GF-D8 (cell line): ENCODE measurements at regions not wholly inside any gene's neighbourhood (a gene's known extent, or its start where the extent isn't known, plus 50 kb on each side); places are given as distances from the start of the nearest gene placed in this dataset.
"Not testable (repeated sequence)": the region's sequence is repeated elsewhere in the genome, so short reads cannot be mapped to it uniquely, and the experiment has no call there.

Experiments
- DNase-seq: peaks from one replicate; lab custom pipeline; 2025; lab: John Stamatoyannopoulos, UW

DNA sequence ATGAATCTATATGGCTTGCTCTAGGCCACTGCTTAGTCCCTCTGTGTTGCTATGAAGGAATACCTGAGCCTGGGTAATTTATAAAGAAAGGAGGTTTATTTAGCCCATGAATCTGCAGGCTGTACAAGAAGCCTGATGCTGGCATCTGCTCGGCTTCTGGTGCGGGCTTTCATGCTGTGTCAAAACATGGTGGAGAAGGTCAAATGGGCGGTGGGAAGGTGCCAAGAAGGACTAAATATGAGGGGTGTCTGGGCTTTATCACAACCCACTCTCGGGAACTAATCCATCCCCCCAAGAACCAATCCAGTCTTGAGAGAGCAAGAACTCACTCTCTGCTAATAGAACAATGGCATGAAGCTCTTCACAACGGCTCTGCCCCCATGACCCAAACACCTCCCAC, 481.6 kb downstream of the EIPR1 start:
- no peak for DNase-seq

DNA sequence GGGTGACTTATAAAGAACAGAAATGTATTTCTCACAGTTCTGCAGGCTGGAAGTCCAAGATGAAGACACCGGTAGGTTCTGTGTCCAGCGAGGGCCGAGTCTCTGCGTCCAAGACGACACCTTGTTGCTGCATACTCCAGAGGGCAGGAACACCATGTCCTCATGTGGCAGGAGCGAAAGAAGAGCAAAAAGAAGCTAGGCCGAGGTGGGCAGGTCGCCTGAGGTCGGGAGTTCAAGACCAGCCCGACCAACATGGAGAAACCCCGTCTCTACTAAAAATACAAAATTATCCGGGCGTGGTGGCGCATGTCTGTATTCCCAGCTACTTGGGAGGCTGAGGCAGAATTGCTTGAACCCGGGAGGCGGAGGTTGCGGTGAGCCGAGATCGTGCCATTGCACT, 483.6 kb downstream of the EIPR1 start:
- DNase-seq: not testable (repeated sequence)

DNA sequence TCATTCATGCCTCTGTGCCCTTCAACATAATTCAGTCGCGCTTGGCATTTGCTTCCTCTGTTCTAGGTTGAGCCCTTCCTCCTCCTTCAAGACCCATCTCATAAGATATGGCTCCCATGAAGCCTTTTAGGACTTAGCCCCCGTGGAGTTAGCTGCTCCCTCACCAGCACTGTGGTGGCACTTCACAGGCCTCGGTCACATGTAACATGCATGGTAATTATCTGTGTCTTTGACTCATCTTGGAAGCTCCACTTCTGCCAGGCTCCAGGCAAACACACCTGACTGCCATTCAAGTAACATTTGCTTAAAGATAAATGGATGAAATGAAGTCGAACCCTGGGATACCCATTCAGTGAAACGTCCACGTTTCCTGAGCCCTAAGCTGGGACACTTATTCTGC, 484.7 kb downstream of the EIPR1 start:
- no peak for DNase-seq

DNA sequence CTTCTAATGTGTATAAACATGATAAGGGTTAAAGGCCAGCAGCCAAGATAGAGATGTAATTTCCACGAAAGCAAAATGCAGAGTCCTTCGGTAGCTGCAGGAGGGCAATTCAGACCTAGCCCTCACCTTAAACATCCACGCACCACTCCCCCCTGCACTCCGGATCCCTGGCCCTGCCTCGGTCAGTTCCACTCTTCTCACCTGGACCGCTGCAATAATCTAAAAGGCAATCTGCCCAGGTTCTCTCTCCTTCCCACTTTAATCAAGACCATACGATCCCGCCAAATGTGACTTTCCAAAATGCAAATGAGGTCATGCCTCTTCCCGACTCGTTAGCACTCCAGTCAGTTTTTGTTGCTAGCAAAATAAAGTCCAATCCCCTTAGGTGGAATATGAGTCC, 485.2 kb downstream of the EIPR1 start:
- DNase-seq: no peak

DNA sequence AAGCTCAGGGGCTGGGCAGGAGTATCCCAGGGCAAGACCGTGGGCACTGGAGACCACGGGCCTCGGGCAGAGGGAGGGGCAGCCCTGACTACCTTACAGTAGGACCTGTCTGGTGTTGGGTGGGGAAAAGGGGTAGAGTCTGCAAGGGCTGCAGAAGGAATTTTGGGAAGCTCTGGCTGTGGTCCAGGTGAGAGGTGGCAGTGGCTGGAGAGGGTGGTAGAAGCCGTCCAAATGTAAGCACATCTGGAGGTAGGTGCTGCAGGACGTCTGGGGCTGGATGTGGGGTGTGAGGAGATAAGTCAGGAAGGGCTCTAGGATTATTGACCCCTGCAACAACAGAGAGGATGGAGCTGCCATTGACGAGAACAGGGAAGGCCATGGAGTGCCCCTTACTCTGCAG, 486.7 kb downstream of the EIPR1 start:
- DNase-seq: no peak

DNA sequence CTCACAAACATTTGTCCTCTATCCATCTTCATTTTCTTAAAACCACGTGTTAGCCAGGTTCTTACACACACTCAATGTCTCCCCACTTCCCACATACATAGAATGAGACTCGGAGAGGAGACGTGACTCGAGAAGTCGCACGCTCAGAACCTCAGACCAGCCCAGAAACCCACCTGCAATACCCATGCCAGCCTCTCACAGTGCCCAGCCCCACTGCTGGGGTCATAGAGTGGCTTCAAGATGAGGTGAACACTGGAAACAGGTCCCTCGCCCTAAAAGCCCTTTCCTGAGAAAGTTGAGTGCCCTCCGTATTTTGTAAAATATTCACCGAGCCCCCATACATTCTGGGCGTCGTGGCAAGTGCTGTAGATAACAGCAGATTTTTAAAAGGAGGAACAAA, 487.4 kb downstream of the EIPR1 start:
- no peak for DNase-seq

GRCh38 chr2:2889646-2890045, 488.0 kb downstream of the EIPR1 start:
- no peak for DNase-seq

- no peak for DNase-seq
Measured at GRCh38 chr2:2889141-2889540, 488.5 kb downstream of the EIPR1 start.

- DNase-seq: no peak
Measured at GRCh38 chr2:2887772-2888387, 489.7 kb downstream of the EIPR1 start.

- no peak for DNase-seq
Measured at GRCh38 chr2:2886922-2887321, 490.7 kb downstream of the EIPR1 start.

- no peak for DNase-seq
Measured at GRCh38 chr2:2881499-2881898, 496.1 kb downstream of the EIPR1 start.

DNA sequence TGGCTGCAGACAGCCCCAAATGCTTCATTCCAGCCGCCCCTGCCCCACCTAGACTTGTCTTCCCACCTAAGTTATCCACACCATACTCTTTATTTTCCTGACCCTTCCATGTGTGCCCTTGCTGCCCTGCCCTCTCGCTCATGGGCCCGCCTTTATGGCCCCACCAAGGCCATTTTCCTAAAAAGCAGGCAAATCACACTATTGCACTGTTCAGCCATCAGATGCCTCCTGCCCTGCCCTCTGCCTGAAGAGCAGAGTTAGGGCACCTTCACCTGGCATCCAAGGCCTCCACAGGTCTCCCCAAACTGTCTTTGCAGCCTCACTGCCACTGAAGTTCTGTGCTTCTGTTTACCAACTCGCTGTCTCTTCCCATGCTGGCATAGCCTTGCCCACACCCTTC, 496.7 kb downstream of the EIPR1 start:
- no peak for DNase-seq

DNA sequence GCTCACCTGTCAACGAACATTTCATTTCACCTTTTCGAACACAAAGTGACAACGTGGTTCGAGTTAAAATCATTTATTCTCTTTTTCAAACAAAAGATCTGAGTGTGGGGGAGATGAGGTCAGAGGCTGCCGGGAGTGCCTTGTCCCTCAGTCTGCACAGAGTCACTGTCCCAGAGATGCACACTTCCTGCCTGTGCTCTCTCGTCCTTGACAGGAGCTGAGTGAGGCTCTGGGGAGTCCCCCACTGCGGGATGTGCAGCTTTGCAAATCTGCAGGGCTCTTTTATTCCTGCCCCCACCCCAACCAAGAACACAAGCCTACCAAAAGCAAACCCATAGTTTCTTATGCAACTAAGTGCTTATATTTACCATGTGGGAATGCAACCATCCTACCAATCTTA, 497.8 kb downstream of the EIPR1 start:
- DNase-seq: no peak

- no peak for DNase-seq
Measured at GRCh38 chr2:2879071-2879470, 498.5 kb downstream of the EIPR1 start.

- DNase-seq: no peak
Measured at GRCh38 chr2:2877427-2877826, 500.2 kb downstream of the EIPR1 start.

GRCh38 chr2:2876331-2877221, 501.0 kb downstream of the EIPR1 start:
- DNase-seq: no peak

- DNase-seq: no peak
Measured at GRCh38 chr2:2875831-2876230, 501.8 kb downstream of the EIPR1 start.

- DNase-seq: no peak
Measured at GRCh38 chr2:2875296-2875695, 502.3 kb downstream of the EIPR1 start.

DNA sequence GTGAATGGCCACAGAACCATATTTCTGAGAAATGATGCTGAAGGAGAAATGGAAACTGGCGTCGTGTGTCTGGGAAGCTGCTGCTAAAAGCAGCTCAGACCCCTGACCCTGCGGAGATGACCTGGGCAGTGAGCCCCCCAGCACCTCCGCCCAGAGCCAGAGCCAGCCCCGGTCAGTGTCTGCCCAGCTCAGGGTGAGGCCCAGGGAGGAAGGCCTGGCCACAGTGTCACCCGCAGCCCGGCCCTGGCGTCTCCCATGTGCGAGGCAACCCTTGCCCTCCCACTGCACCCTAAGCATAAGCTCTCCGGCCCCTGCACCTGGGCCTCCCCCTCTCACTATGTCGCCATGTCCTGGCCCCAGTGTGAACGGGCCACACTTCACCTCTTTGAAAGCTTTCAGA, 502.8 kb downstream of the EIPR1 start:
- no peak for DNase-seq

DNA sequence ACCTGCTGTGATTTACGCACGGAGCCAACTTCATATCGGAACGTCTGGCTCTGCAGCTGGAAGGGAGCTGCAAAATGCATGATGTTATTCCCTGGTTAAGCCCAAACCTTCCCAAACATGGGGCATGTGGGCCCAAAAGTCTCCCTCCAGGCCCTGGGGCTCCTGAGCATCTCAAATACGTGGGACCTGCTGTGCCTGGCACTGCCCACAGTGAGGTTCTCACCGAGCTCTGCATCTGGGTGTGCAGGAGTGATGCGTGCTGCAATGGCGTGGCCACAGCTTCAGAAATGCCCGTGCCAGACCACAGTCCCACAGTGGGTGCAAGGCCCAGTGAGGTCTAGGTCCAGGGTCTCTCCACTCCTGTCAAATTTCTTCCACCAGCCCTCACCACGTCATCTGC, 503.3 kb downstream of the EIPR1 start:
- DNase-seq: no peak

GRCh38 chr2:2873450-2873811, 504.2 kb downstream of the EIPR1 start:
- no peak for DNase-seq

DNA sequence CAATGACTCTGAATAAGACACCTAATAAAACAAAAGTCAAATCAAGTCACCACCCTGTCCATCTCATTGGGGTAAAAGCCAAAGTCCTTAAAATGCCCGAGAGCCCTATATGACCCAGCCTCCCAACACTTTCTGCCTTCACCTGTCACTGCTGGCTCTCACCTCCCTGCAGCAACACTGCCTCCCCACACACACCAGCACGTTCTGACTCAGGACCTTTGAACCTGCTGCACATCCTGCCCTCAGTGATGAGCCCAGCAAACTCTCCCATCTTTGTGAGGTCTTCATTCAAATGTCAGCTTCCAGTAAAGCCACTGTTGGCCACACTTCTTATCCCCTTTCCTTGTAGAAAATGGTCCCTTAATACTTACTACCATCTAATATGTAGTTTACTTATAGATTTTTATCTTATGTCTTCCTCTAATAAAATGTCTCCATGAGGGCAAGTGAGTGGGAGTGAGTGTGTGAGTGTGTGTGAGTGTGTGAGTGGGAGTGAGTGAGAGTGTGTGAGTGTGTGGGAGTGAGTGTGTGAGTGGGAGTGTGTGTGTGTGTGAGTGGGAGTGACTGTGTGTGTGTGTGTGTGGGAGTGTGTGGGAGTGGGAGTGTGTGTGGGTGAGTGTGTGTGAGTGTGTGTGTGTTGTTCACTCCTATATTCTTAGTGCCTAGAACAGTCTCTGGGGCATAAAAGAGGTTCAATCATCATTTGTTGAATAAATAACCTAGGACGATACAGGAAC, 504.7 kb downstream of the EIPR1 start:
- DNase-seq: no peak

DNA sequence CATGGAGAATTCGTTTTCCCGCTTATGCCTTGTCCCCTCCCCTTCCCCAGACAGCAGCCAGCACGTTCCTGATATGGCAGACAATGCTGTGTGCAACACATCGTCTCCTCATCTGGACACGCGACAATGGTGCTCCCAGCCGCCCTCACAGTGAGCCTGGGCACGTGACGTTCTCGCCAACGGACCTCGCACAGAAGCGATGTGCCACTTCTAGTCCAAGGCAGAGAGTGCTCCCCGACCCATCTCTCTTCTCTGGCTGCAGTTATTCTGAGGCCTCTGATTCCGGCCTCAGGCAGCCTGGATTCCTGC, 505.4 kb downstream of the EIPR1 start:
- no peak for DNase-seq
